Neural progenitor cell (in vitro differentiated cells): ENCODE measurements at regions not wholly inside any gene's neighbourhood (a gene's known extent, or its start where the extent isn't known, plus 50 kb on each side); places are given as distances from the start of the nearest gene placed in this dataset.
"Not testable (repeated sequence)": the region's sequence is repeated elsewhere in the genome, so short reads cannot be mapped to it uniquely, and the experiment has no call there.

Experiments
- DNase-seq: peaks from one replicate; pipeline ENCODE4 v3.0.0-alpha.2; 2016; ENCODE audit warnings: low spot score
- H2AFZ ChIP-seq: fragments of 200-600 bp; sonication (generic); replicated peaks from 2 replicates; pipeline ENCODE4 v1.6.1; 2016; ENCODE audit warnings: antibody characterized with exemption
- H3F3A ChIP-seq: fragments of 200-600 bp; sonication (generic); 2 replicates; pipeline ENCODE4 v1.6.1; 2016; ENCODE audit warnings: antibody characterized with exemption, low read depth
- H3K27ac ChIP-seq: fragments of 200-600 bp; sonication (generic); 2 replicates; pipeline ENCODE4 v1.5.1; 2016; ENCODE audit warnings: mild to moderate bottlenecking
- H3K27me3 ChIP-seq: fragments of 200-600 bp; sonication (generic); 2 replicates; pipeline ENCODE4 v1.6.1; 2016; ENCODE audit warnings: mild to moderate bottlenecking, moderate library complexity
- H3K36me3 ChIP-seq: fragments of 200-600 bp; sonication (generic); 2 replicates; pipeline ENCODE4 v1.5.1; 2016
- H3K4me1 ChIP-seq: fragments of 200-600 bp; sonication (generic); 2 replicates; pipeline ENCODE4 v1.6.1; 2016; ENCODE audit warnings: mixed run types
- H3K4me2 ChIP-seq: fragments of 200-600 bp; sonication (generic); 2 replicates; pipeline ENCODE4 v1.6.1; 2016
- H3K4me3 ChIP-seq: fragments of 200-600 bp; sonication (generic); 2 replicates; pipeline ENCODE4 v1.5.1; 2016
- H3K79me2 ChIP-seq: fragments of 200-600 bp; sonication (generic); 2 replicates; pipeline ENCODE4 v1.6.1; 2016; ENCODE audit warnings: low read depth
- H3K9ac ChIP-seq: fragments of 200-600 bp; sonication (generic); 2 replicates; pipeline ENCODE4 v1.6.1; 2016
- H3K9me3 ChIP-seq: fragments of 200-600 bp; sonication (generic); 2 replicates; pipeline ENCODE4 v1.5.1; 2016; ENCODE audit warnings: low read depth
- H4K20me1 ChIP-seq: fragments of 200-600 bp; sonication (generic); 2 replicates; pipeline ENCODE4 v1.6.1; 2016; ENCODE audit warnings: low read depth
- H3K27ac Mint-ChIP-seq: 3 replicates; pipeline ENCODE4 v1.8.0; 2021; ENCODE audit warnings: mixed read lengths
- H3K27me3 Mint-ChIP-seq: 2 replicates; pipeline ENCODE4 v1.8.0; 2022; ENCODE audit warnings: low read depth, mild to moderate bottlenecking, inconsistent platforms, moderate library complexity, mixed read lengths; ENCODE audit not compliant: insufficient read depth
- H3K36me3 Mint-ChIP-seq: 3 replicates; pipeline ENCODE4 v1.8.0; 2021; ENCODE audit warnings: mixed read lengths
- H3K4me1 Mint-ChIP-seq: 3 replicates; pipeline ENCODE4 v1.8.0; 2021; ENCODE audit warnings: mixed read lengths
- H3K4me3 Mint-ChIP-seq: 3 replicates; pipeline ENCODE4 v1.8.0; 2021; ENCODE audit warnings: mild to moderate bottlenecking, moderate library complexity, mixed read lengths
- H3K9me3 Mint-ChIP-seq: 3 replicates; pipeline ENCODE4 v1.8.0; 2020; ENCODE audit warnings: mixed read lengths

DNA sequence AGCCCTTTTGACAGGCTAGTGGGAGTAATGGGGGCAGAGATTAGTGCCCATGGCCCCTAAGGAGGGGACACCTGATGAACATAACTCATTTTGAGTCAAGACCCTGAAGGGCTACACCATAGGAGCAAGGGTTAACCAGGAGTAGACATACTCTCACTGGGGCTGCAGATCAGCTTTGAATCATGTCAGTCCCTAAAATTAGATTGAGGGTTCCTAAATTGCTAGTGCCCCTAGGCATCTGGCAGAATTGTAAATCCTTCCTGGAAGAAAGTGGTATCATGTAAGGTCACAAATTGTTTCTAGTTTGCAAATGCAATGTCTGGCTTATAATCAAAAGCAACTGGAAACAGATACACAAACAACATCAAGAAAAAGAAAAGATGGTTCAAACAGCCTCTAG lies 52.1 kb upstream of the LRRC37A2 start:
- H3K27me3 ChIP-seq, H3K79me2 ChIP-seq, H3K36me3 Mint-ChIP-seq, H3K27ac ChIP-seq, H3K9me3 Mint-ChIP-seq, H3K4me3 ChIP-seq, H3K27me3 Mint-ChIP-seq, DNase-seq, H3K9ac ChIP-seq, H3K36me3 ChIP-seq, H3K4me3 Mint-ChIP-seq, H3F3A ChIP-seq, H4K20me1 ChIP-seq, H3K9me3 ChIP-seq, H3K27ac Mint-ChIP-seq, H3K4me1 ChIP-seq, H3K4me1 Mint-ChIP-seq, H2AFZ ChIP-seq, H3K4me2 ChIP-seq: not testable (repeated sequence)

DNA sequence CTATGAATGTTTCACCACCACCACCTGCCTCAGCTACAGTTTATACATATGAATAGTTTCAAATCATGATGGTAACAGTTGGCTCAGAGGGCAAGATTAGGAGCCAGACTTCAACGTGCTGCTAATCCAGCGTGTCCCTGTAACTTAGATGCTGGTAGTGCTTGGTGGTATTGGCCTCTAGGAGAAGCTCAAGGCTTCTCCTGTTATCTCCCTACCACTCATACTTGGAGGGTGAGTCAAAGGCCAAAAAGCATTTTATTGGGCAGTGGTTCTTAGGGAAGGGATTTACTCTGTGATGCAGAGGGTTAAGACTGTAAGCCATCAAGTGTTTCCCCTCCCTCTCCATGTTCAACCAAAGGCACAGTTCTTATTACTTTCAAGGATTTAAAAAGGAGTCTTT lies 57.2 kb upstream of the LRRC37A2 start:
- not testable (repeated sequence) for H3F3A ChIP-seq, H3K27ac Mint-ChIP-seq, H3K27ac ChIP-seq, H3K4me2 ChIP-seq, H3K79me2 ChIP-seq, H4K20me1 ChIP-seq, H3K4me3 Mint-ChIP-seq, H3K27me3 Mint-ChIP-seq, H3K36me3 Mint-ChIP-seq, H3K9ac ChIP-seq, H3K9me3 Mint-ChIP-seq, H3K9me3 ChIP-seq, H3K27me3 ChIP-seq, H2AFZ ChIP-seq, DNase-seq, H3K36me3 ChIP-seq, H3K4me3 ChIP-seq, H3K4me1 ChIP-seq, H3K4me1 Mint-ChIP-seq

GRCh38 chr17:46454572-46454971 lies 57.7 kb upstream of the LRRC37A2 start:
- not testable (repeated sequence) for H3K27ac Mint-ChIP-seq

DNA sequence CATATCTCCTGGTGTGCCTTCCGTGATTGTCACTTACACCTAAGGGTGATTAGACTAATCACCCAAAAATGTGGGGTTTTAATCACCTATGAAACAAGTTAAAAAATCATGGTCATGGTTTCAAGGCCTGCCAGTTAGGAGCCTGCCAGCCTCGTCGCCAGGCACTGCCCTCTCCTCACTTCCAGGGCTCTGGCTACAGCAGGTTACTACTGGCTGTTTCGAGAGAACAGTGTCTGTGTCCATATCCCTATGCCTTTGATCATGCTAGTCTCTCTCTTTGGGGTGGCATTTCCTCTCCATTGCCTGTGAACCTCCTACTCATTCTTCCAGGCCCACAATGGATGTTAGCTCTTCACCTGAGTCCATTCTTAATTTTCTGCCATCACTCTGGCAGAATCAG lies 59.2 kb upstream of the LRRC37A2 start:
- H3K27me3 Mint-ChIP-seq, H4K20me1 ChIP-seq, H3K9ac ChIP-seq, H3K36me3 ChIP-seq, H3K4me1 Mint-ChIP-seq, H3K4me3 ChIP-seq, H3K36me3 Mint-ChIP-seq, H3F3A ChIP-seq, H3K79me2 ChIP-seq, H3K4me2 ChIP-seq, H3K9me3 ChIP-seq, H2AFZ ChIP-seq, DNase-seq, H3K27me3 ChIP-seq, H3K27ac ChIP-seq, H3K4me1 ChIP-seq, H3K4me3 Mint-ChIP-seq, H3K9me3 Mint-ChIP-seq, H3K27ac Mint-ChIP-seq: not testable (repeated sequence)

More at GRCh38 chr17:46454572-46454971, 57.7 kb upstream of the LRRC37A2 start:
- not testable (repeated sequence) for H3K36me3 ChIP-seq, H3K4me3 Mint-ChIP-seq, H3K79me2 ChIP-seq, H2AFZ ChIP-seq, H3K27ac ChIP-seq, H3K4me1 ChIP-seq, H3K27me3 ChIP-seq, H3K9me3 Mint-ChIP-seq, H3K4me1 Mint-ChIP-seq, H3K36me3 Mint-ChIP-seq, H3K9me3 ChIP-seq, H4K20me1 ChIP-seq, H3K27me3 Mint-ChIP-seq, H3K9ac ChIP-seq, H3F3A ChIP-seq, H3K4me3 ChIP-seq, DNase-seq, H3K4me2 ChIP-seq

DNA sequence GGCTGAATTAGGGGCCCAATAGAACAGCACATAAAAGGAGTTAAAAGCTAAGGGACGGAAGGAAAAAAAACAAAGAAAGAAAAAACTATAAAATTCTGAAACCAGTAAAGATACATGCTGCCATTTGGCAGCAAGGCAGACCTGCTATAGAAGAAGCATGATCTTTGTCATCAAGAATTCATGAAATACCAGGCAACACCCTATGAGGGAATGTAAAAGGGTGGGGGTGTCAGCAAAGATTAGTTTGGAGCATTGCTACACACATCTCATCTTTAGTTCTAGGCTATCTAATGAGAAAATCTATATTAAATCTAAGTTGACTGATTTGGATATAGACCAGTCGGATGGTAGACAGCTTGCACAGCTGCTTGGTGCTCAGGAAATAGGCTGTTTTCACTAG lies 66.4 kb upstream of the LRRC37A2 start:
- H3K9me3 ChIP-seq, H3K27me3 ChIP-seq, H3K36me3 ChIP-seq, H3K9ac ChIP-seq, H3K9me3 Mint-ChIP-seq, H3K27me3 Mint-ChIP-seq, H3K79me2 ChIP-seq, H3K4me3 ChIP-seq, H3K27ac ChIP-seq, H3K4me3 Mint-ChIP-seq, H2AFZ ChIP-seq, H3K27ac Mint-ChIP-seq, H3K4me1 ChIP-seq, H3K36me3 Mint-ChIP-seq, H3K4me2 ChIP-seq, H4K20me1 ChIP-seq, H3K4me1 Mint-ChIP-seq, DNase-seq, H3F3A ChIP-seq: not testable (repeated sequence)

- DNase-seq, H3K4me1 ChIP-seq, H3F3A ChIP-seq: not testable (repeated sequence)
These were observed 66.9 kb upstream of the LRRC37A2 start for GRCh38 chr17:46445411-46445810.

DNA sequence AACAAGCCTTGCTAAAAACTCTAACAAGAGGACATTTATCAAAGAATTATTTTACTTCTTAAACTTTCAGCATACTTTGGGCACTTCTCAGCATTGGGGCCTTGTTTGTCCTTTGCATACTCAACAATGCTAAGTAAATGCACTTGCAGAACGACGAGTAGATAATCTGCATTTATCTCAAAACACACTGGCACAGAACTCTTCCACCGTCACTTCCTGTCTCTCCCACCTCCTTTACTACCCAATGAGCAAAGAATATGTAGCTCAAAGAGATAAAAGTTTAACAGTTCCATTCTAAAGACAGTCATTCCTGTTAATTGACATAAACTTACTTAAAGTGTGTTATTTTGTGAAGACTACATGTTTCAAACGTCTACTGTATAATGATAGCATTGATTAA lies 70.1 kb upstream of the LRRC37A2 start:
- H3K9me3 Mint-ChIP-seq, H3K27ac Mint-ChIP-seq, H3K4me2 ChIP-seq, H3K4me1 ChIP-seq, H3K9ac ChIP-seq, H3K4me1 Mint-ChIP-seq, H3K4me3 ChIP-seq, H3K27me3 Mint-ChIP-seq, H2AFZ ChIP-seq, DNase-seq, H3K27me3 ChIP-seq, H3K4me3 Mint-ChIP-seq, H3K36me3 ChIP-seq, H3K9me3 ChIP-seq, H4K20me1 ChIP-seq, H3K27ac ChIP-seq, H3F3A ChIP-seq, H3K79me2 ChIP-seq, H3K36me3 Mint-ChIP-seq: not testable (repeated sequence)

More at GRCh38 chr17:46445411-46445810, 66.9 kb upstream of the LRRC37A2 start:
- not testable (repeated sequence) for H3K27me3 Mint-ChIP-seq, H3K27me3 ChIP-seq, H3K9me3 ChIP-seq, H3K36me3 ChIP-seq, H3K4me1 Mint-ChIP-seq, H3K4me3 ChIP-seq, H3K4me3 Mint-ChIP-seq, H3K9ac ChIP-seq, H3K36me3 Mint-ChIP-seq, H3K27ac ChIP-seq, H3K9me3 Mint-ChIP-seq, H3K4me2 ChIP-seq, H3K27ac Mint-ChIP-seq, H2AFZ ChIP-seq, H3K79me2 ChIP-seq, H4K20me1 ChIP-seq

GRCh38 chr17:46440665-46441064 lies 71.6 kb upstream of the LRRC37A2 start:
- not testable (repeated sequence) for H3K27me3 Mint-ChIP-seq, H3K9ac ChIP-seq, H3K4me3 Mint-ChIP-seq, H3K27ac Mint-ChIP-seq, H3K9me3 Mint-ChIP-seq, H3K36me3 ChIP-seq, H3K4me1 ChIP-seq, H3K27ac ChIP-seq, DNase-seq, H3K4me2 ChIP-seq, H3K4me1 Mint-ChIP-seq, H3K27me3 ChIP-seq, H3K9me3 ChIP-seq, H3K79me2 ChIP-seq, H2AFZ ChIP-seq, H3F3A ChIP-seq, H4K20me1 ChIP-seq, H3K36me3 Mint-ChIP-seq, H3K4me3 ChIP-seq
